ENCODE measurements at regions not wholly inside any gene's neighbourhood (a gene's known extent, or its start where the extent isn't known, plus 50 kb on each side); places are given as distances from the start of the nearest gene placed in this dataset.

DNA sequence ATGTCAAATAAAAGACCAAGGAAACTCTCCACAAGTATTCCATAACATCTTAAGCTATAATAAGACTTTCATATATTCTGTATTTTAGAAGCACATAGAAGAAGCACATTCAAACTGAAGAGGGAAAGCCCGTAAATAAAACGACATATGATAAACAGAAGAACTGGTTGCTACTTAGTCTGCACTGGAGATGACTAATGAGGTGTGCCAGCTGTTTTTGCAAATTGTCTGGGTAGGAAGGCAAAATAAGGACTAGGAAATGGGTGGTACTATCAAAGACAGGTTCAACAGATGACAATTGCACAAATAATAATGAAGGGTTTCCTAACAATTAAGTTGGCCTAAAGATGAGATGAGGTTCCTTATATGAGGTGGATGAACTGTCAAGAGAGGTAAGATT, 593.2 kb upstream of the CCDC179 start:
- H3K36me3 ChIP-seq = no peaks in the 10 kb centered on the region
- TF ChIP-seq POLR2A (IDR thresholded peaks at IDR 0.05) (no peak), CTCF (IDR thresholded peaks at IDR 0.05 in 4 of 5, conservative IDR thresholded peaks at IDR 0.05 in 1 of 5) (no peak)

GRCh38 chr11:23455321-23455891, 595.1 kb upstream of the CCDC179 start:
- H3K27ac ChIP-seq = no peak overlapping the region
- in situ Hi-C loops (cut with MboI; ENCODE audit: low sequenced_read_pairs in 4 of 4) = no loop called here
- ATAC-seq = no peak

More for the DNA sequence above, 593.2 kb upstream of the CCDC179 start:
- no peaks in the 10 kb centered on the region for H3K9me3 ChIP-seq
- no peak overlapping the region for H3K27ac ChIP-seq
- H3K4me1 ChIP-seq = no peaks in the 10 kb centered on the region
- H3K27me3 ChIP-seq = no peaks in the 10 kb centered on the region
- DNase-seq (no peak), ATAC-seq (no peak)
- in situ Hi-C loops (cut with MboI; ENCODE audit: low sequenced_read_pairs in 4 of 4) (no loop called here), intact Hi-C loops (cut with DNase I; ENCODE audit: low total_unique reads) (no loop called here)
- no peak overlapping the region for H3K4me3 ChIP-seq

GRCh38 chr11:23457641-23458040, 597.4 kb upstream of the CCDC179 start:
- ATAC-seq (no peak), DNase-seq (no peak)
- no peak for TF ChIP-seq CTCF (IDR thresholded peaks at IDR 0.05 in 4 of 5, conservative IDR thresholded peaks at IDR 0.05 in 1 of 5)
- TF ChIP-seq POLR2A (IDR thresholded peaks at IDR 0.05) = no peak
- H3K9me3 ChIP-seq = no peaks in the 10 kb centered on the region
- no peaks in the 10 kb centered on the region for H3K27me3 ChIP-seq
- in situ Hi-C loops (cut with MboI; ENCODE audit: low sequenced_read_pairs in 4 of 4) (no loop called here), intact Hi-C loops (cut with DNase I; ENCODE audit: low total_unique reads) (no loop called here)
- no peaks in the 10 kb centered on the region for H3K4me1 ChIP-seq
- no peak overlapping the region for H3K4me3 ChIP-seq
- H3K36me3 ChIP-seq = no peaks in the 10 kb centered on the region
- no peak overlapping the region for H3K27ac ChIP-seq

More at GRCh38 chr11:23455321-23455891, 595.1 kb upstream of the CCDC179 start:
- no peaks in the 10 kb centered on the region for H3K9me3 ChIP-seq
- H3K4me1 ChIP-seq = no peaks in the 10 kb centered on the region
- no peaks in the 10 kb centered on the region for H3K27me3 ChIP-seq
- H3K36me3 ChIP-seq = no peaks in the 10 kb centered on the region
- DNase-seq = no peak
- H3K4me3 ChIP-seq = no peak overlapping the region
- no peak for TF ChIP-seq CTCF (IDR thresholded peaks at IDR 0.05 in 4 of 5, conservative IDR thresholded peaks at IDR 0.05 in 1 of 5)
- TF ChIP-seq POLR2A (IDR thresholded peaks at IDR 0.05) = no peak
- intact Hi-C loops (cut with DNase I; ENCODE audit: low total_unique reads) = no loop called here

DNA sequence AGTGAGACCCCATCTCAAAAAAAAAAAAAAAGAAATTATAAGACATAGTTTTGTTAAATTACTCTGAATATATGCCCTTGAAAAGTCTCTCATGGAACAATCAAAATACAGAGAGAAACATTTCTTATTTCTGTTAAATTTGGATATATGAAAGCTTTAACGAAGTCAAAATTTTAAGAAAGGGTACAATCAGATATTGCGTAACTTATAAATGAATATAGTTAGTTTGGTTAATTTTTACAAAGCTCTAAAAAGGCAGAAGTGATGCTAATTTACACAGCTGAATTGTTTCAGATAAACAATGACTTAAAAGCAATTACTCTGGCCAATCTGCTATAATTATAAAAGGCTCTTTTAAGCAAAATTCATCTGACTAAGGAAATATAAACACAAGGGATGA, 611.6 kb upstream of the CCDC179 start:
- DNase-seq (no peak), ATAC-seq (no peak)
- Histone ChIP-seq H3K36me3 (no peaks in the 10 kb centered on the region), H3K27me3 (no peaks in the 10 kb centered on the region), H3K9me3 (no peaks in the 10 kb centered on the region), H3K27ac (no peak overlapping the region), H3K4me3 (no peak overlapping the region), H3K4me1 (no peaks in the 10 kb centered on the region)
- intact Hi-C loops (cut with DNase I; ENCODE audit: low total_unique reads) = no loop called here
- in situ Hi-C loops (cut with MboI; ENCODE audit: low sequenced_read_pairs in 4 of 4) = no loop called here
- TF ChIP-seq POLR2A (IDR thresholded peaks at IDR 0.05) (no peak), CTCF (IDR thresholded peaks at IDR 0.05 in 4 of 5, conservative IDR thresholded peaks at IDR 0.05 in 1 of 5) (no peak)

GRCh38 chr11:23473782-23474181, 613.5 kb upstream of the CCDC179 start:
- Histone ChIP-seq H3K36me3 (no peaks in the 10 kb centered on the region), H3K27me3 (no peaks in the 10 kb centered on the region), H3K4me3 (no peak overlapping the region), H3K9me3 (no peaks in the 10 kb centered on the region), H3K27ac (no peak overlapping the region), H3K4me1 (no peaks in the 10 kb centered on the region)
- in situ Hi-C loops (cut with MboI; ENCODE audit: low sequenced_read_pairs in 4 of 4) = no loop called here
- DNase-seq = no peak
- intact Hi-C loops (cut with DNase I; ENCODE audit: low total_unique reads) = no loop called here
- no peak for ATAC-seq
- TF ChIP-seq POLR2A (IDR thresholded peaks at IDR 0.05) (no peak), CTCF (IDR thresholded peaks at IDR 0.05 in 4 of 5, conservative IDR thresholded peaks at IDR 0.05 in 1 of 5) (no peak)
